ENCODE measurements at regions not wholly inside any gene's neighbourhood (a gene's known extent, or its start where the extent isn't known, plus 50 kb on each side); places are given as distances from the start of the nearest gene placed in this dataset.
"Not testable (repeated sequence)": the region's sequence is repeated elsewhere in the genome, so short reads cannot be mapped to it uniquely, and the experiment has no call there.

- no peak for DNase-seq (ENCODE audit: low spot score)
These were observed 128.5 kb downstream of the KCNE4 start for GRCh38 chr2:223180463-223180862.

GRCh38 chr2:223181561-223181960 lies 129.6 kb downstream of the KCNE4 start:
- DNase-seq (ENCODE audit: low spot score): no peak

DNA sequence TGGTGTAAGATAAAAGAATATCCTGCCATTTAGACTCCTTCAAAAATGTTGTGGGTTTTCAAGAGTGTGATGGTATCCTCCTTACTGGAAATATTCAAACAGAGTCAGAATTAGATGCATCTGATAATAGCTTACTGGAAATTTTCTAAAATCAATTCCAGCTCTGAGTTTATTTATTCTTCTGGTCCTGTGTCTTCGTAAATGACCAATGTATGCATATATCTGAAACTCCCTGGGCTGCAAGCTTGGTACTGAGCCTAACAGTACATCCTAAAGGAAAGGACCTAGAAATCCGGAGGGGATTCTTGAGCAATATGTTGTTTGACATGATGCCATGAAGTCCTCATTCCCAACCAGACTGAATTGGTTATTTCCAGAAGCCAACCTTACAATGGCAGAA lies 130.4 kb downstream of the KCNE4 start:
- DNase-seq (ENCODE audit: low spot score): no peak

DNA sequence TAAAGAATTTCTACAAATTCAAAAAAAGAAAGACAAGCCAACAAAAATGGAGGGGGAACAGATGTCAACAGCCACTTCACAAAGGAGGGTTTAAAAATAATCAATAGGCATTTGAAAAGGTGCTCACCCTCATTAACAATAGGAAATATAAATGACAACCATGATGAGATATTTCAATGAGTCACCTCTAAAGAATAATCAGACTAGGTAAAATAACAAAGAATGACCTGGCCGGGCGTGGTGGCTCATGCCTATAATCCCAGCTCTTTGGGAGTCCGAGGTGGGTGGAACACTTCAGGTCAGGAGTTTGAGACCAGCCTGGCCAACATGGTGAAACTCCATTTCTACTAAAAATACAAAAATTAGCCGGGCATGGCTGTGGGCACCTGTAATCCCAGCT lies 133.6 kb downstream of the KCNE4 start:
- no peak for DNase-seq (ENCODE audit: low spot score)

DNA sequence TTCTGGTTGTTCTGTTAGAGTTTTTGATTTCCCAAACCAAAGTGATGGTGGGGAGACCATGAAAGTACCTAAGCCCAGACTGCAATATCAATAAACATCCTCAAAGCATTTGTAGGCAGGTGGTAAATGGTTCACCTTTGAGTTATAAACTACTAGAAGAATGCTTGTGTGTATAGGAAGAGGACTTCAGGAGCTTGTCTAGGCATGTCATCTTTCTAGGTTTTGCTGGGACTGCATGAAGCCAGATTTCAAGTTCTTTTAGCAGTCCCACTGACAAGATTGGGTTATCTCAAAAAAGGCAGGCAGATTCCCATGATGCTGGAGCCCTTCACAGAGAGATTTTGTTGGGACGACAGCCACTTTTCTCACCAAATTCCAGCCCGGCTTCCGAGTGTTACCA lies 135.3 kb downstream of the KCNE4 start:
- no peak for DNase-seq (ENCODE audit: low spot score)

DNA sequence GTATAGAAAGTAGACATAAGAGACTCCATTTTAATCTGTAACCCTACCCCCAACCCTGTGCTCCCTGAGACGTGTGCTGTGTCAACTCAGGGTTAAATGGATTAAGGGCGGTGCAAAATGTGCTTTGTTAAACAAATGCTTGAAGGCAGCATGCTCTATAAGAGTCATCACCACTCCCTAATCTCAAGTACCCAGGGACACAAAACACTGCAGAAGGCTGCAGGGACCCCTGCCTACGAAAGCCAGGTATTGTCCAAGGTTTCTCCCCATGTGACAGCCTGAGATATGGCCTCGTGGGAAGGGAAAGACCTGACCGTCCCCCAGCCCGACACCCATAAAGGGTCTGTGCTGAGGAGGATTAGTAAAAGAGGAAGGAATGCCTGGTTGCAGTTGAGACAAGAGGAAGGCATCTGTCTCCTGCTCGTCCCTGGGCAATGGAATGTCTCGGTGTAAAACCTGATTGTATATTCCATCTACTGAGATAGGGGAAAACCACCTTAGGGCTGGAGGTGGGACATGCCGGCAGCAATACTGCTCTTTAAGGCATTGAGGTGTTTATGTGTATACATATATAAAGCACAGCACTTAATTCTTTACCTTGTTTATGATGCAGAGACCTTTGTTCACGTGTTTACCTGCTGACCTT lies 138.7 kb downstream of the KCNE4 start:
- DNase-seq (ENCODE audit: low spot score): not testable (repeated sequence)

DNA sequence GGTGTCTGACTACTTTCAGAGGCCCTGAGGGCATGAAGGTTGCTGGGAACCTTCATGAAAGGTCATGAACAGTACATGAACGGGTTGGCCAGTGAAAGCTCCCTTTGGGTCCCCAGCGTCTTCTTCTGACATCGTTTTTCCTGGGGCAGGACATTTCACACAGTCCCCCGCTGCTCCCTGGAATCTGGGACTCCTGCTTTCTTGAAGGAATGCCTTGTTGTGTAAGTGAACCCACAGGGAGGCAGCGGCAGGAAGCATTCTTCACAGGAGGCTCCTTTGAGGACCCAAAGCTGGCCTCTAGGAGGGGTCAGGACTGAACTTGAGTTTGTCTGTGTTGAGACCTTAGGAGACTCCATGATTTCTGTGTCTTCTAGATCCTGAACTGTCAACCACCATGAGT lies 144.3 kb downstream of the KCNE4 start:
- DNase-seq (ENCODE audit: low spot score): no peak

DNA sequence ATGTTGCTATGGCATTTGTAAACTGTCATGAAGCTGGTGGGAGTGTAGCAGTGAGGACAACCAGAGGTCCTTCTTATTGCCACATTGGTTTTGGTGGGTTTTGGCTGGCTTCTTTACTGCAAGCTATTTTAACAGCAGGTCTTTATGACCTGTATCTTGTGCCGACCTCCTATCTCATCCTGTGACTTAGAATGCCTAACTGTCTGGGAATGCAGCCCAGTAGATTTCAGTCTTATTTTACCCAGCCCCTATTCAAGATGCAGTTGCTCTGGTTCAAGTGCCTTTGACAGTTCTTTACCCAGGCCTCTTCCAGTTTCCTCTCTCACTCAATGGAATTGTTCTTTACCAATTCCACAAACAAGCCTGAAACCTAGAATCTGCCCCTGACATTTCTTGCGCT lies 145.1 kb downstream of the KCNE4 start:
- no peak for DNase-seq (ENCODE audit: low spot score)

DNA sequence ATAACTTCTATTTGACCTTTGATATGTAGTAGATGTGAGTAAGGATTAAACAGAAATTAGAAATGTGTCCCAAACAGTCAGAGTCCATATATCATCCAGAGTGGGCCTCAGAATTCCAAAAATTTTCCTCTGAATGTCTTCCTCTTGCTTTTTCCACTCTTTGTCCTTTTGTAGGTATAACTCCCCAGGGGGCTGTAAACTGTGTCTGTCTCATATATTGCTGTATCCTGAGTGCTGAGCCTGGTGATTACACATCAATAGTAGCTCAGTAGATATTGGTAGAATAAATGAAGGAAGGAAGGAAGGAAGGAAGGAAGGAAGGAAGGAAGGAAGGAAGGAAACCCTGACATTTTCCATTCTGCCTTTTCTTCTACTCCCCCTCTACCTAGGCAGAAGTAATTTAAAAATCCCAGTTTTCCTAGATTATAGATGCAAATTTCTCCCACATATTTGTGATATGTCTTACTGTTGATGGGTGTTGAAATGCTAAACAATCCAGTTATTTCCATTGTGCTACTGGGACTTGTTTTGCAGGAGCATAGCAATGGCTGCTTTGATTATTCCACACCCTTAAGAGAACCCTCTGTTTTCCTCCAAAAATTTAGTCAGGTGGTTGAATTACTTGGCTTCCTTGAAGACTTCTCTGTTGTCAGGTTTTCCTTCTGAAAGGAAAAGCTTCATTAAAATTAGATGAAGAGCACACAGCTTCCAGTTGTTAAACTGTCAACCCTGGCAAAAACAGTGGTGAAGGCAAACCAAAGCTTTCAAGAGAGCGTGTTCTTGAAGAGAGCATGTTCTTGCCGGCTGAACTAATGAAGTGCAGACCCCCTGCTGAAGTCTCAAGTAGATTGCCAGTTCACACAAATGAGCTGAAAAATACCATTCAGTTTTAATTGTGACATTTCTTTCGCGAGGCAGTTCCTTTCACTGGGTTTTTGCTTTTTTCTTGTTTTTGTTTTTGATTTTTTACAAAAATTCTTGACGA lies 147.8 kb downstream of the KCNE4 start:
- DNase-seq (ENCODE audit: low spot score): no peak

DNA sequence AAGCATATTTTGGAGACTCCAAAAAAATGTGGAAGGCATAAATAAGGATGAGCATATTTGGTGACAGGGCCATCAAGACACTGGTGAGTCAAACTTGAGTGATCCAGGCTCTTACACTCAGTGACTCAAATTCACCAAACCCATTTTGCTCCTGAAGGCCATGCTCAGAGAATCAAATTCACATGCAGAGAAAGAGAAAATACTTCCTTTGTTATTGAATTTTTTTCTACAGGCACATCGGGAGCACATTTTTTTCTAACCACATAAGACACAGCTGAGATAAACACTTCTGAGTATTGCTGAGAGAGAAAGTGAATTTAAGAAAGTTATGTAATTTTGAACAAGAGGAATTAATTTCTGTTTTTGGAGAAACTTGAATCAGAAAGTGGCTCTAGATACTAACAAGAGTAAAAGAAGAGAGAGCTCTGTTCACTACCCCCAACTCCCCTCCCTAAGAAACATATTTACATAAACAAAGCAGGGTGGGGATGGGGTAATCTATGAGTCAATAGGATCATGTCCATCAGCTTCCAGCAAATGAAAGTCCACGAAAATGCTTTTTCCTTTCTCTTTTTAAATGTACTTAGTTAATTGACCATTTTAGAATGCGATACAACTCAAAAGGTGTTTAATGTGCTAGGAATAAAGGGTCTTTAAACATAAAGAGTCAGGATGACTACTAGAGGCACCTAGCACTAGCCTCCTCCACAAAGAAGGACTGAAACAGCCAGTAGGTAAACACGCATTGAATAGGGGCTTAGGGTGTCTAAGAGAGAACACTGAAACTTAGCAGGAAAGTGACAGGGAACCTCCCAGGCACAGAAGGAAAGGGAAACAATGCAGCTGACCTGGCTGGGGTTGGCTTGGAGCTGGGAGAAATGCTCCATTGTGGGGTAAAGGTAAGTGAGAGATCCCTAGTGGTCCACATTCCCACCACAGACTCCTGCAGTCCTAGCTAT lies 152.3 kb downstream of the KCNE4 start:
- DNase-seq (ENCODE audit: low spot score): no peak

- no peak for DNase-seq (ENCODE audit: low spot score)
These were observed 158.5 kb downstream of the KCNE4 start for GRCh38 chr2:223210489-223210888.

DNA sequence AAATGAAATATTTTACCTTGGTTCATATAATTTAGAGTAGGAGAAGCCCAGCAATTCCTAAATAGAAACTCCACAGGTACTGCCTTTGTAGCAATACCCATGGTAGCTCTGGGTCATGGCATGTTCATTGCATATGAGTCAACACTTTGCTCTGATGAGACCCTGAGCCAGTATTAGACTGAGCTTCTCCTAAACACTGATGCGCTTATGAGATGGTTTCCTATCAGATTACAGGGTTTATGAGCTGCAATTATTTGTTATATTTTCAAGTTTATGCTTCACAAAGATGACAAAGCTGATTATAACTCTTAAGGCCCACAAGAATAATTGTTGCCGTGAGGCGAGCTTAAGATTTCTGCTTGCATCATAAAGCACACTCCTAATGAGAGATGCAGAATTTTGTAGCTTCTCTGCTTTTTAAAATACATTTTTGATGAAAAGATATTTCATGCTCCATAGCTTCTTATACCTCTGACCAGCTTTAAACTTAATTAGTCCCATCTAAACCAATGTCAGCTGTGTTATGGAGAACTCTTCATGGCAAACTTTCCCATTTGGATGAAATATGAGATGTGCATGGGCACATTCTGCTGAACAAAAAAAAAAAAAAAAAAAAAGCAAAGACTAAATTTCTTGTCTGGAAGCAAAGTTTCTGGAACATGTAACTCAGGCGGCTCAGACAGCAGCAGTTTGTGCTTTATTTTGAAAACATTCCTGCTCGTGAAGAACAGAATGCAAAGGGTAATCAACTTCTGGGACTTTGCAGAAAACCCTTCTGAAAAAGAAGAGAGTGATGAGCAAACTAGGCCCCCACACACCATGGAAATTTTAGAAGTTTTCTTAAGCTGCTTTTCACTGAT lies 162.6 kb downstream of the KCNE4 start:
- DNase-seq (ENCODE audit: low spot score): no peak

DNA sequence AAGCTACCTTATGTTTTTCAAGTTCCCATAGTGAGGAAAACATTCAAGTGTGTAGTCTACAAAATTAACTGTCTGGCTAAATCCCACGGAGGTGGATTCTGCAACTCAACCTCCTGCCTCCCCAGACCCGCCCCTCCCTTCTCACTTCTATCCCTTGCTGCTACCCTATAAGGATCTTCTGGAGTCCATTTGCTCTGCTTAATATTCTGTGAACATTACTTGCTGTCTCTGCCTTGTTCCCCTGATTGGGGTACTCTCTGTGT lies 163.2 kb downstream of the KCNE4 start:
- no peak for DNase-seq (ENCODE audit: low spot score)

- DNase-seq (ENCODE audit: low spot score): no peak
These were observed 165.4 kb downstream of the KCNE4 start for GRCh38 chr2:223217373-223217772.

DNA sequence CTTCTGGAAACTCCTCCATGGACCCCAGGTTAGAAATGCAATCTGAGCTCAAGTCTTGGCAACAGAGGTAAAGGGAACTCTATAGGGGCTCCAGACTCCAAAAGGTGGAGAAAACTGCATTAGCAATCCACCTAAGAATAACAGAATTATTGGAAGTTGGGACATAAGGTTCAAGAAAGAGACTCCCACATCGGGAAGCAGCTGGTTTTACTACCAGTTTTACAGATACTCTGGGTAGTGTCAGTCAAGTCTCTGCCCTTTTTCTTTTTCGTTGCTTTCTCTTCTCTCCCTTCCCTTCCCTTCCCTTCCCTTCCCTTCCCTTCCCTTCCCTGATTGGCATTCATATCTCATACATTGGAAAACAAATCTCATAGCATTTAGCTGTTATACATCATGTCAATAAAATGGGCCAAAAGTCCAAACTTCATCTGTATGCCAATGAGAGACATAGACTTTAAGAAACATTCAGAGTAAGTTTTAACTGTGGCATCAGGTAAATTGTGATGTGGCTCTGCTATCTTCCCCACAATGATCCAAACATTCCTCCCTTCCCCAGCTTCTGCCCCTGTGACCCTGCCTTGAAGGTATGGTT lies 166.7 kb downstream of the KCNE4 start:
- no peak for DNase-seq (ENCODE audit: low spot score)

GRCh38 chr2:223219872-223220657 lies 168.1 kb downstream of the KCNE4 start:
- no peak for DNase-seq (ENCODE audit: low spot score)

DNA sequence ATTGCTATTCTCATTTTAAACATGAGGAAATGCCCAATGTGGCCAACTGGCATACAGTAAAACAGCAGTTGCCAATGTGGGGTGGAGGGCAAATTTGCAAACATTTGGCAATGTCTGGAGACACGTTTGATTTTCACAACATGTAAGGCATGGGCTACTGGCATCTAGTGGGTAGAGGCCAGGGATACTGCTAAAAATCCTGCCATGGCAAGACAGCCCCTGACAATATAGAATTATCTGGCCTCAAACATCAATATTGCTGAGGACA lies 168.6 kb downstream of the KCNE4 start:
- DNase-seq (ENCODE audit: low spot score): no peak

DNA sequence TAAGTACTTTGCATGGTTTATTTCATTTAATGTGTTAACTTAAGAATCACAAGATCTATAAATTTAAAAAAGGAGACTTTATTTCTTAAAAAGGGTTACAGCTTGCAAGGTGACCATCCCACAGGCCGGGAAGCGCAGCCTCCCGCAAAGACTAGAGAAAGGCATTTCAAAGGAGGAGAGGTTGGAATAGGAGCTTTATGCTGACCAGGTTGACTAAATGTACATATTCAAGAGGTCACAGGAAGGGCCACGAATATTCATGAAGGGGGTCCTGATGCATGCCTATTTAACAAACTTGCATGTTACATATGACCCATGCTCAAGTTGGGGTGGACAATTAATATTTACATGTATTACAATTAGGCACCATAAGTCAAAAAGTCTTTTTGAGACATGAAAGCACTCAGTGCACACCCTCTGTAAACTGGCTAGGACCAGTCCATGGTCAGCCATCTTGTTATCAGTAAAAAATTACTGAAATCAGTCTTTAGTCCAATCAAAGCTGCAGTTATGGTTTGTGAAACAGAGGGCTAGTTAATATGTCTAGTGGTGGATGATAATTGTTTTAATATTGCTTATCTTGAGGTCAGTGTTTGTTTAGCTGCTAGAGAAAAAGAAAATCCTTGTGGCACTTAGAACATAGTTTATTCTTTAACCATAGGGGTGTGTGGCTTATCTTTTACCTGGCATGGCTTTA lies 169.3 kb downstream of the KCNE4 start:
- no peak for DNase-seq (ENCODE audit: low spot score)

DNA sequence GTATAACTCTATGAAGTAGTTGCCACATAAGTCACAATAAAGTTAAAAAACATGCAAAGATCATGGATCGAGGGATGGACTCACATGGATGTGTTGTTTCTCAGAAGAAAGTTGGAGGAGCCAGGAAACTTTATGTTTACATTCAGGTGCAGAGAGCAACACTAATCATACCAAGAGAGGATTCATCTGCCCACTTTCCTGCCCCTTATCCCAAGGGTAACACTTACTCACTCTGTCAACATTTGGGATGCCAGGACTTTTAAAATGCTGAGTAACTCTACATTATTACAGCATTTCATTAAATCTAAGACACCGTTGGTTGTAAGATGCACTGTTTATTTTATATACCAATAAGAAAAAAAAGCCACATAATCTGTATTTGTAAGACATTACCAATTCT lies 170.4 kb downstream of the KCNE4 start:
- DNase-seq (ENCODE audit: low spot score): no peak

GRCh38 chr2:223223156-223223555 lies 171.2 kb downstream of the KCNE4 start:
- DNase-seq (ENCODE audit: low spot score): no peak

Data from D341Med (cell line).